GM18502 (cell line): ENCODE measurements at regions not wholly inside any gene's neighbourhood (a gene's known extent, or its start where the extent isn't known, plus 50 kb on each side); places are given as distances from the start of the nearest gene placed in this dataset.
"Not testable (repeated sequence)": the region's sequence is repeated elsewhere in the genome, so short reads cannot be mapped to it uniquely, and the experiment has no call there.

Source experiments
- ATAC-seq: cut with Tn5 transposase; IDR thresholded peaks from one replicate; pipeline ENCODE4 v1.9.1; 2021; ENCODE audit warnings: mild to moderate bottlenecking; ENCODE audit not compliant: unreplicated experiment, poor library complexity

GRCh38 chr6:20263059-20263458, 50.8 kb upstream of the MBOAT1 start:
- ATAC-seq: no peak

- no peak for ATAC-seq
Observed at GRCh38 chr6:20265842-20266241, 53.6 kb upstream of the MBOAT1 start.

DNA sequence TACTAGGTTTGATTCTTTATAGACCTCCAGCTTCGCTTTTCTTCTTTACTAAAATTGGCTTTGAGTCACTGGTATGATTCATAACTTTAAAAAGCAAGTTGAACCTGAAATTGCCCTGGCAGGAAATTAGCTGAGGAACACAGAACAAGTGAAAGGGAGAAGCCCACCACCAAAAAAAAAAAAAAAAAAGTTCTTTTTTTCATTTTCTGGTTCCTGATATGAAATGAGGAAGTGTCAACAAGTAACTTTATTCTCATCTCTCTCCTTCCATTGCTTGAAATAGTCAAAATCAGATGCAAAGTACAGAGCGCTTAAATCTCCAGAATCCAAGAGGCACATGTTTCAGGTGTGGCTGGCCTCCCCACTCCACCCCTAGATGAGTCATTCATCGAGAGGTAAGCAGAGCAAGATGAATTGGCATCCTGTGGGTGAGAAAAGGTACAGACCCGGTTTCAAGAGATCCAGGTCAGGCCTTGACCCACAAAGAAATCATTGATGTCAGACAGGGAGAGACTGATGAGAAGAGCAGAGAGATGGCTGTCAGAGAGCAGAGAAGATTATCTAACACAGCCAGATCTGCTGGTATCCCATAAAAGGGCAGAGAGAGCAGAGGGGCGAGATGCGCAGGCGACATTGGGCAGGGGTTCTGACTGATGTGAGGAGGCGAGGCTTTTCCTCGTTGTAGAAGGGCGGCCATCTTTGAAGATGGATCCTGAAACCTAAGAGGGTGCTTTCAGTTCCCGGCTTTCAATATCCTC, 54.8 kb upstream of the MBOAT1 start:
- ATAC-seq: peak; percentile 69

DNA sequence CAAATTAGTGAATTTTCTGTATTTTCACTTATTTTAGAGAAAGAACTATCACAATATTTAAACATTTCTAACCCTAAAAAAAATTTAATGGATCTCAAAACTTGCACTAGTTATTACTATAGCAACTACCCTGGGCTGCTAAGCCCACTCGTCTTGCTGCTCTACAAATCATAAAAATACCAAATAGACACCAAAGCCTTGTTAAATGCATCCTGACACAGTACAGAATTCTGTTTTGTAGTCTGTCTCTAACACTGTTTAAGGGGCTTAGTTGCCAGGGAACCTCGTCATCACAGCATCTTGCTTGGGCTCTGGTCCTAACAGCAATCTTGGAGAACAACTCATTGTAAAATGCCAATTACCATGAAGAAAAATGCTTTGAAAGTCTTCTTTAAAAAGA, 56.9 kb upstream of the MBOAT1 start:
- no peak for ATAC-seq

GRCh38 chr6:20271818-20272217, 59.5 kb upstream of the MBOAT1 start:
- ATAC-seq: no peak

DNA sequence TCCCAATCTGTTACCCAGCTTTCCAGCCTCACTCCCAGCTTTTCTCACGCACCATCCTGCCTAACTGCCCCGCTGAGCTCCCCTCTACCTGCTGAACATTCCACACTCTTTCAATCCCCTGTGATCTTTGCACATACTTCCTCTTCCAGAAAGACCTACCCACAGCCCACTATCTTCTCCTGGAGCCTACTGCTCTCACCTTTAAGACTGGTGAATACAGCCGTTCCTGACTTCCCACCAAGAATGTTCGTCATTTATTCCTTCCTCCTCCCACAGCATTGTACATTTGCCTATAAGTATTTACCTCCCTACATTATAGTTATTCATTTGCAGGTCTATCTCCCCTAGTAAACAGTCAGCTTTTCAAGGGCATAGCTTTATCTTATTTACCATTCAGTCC, 61.9 kb upstream of the MBOAT1 start:
- ATAC-seq: no peak

DNA sequence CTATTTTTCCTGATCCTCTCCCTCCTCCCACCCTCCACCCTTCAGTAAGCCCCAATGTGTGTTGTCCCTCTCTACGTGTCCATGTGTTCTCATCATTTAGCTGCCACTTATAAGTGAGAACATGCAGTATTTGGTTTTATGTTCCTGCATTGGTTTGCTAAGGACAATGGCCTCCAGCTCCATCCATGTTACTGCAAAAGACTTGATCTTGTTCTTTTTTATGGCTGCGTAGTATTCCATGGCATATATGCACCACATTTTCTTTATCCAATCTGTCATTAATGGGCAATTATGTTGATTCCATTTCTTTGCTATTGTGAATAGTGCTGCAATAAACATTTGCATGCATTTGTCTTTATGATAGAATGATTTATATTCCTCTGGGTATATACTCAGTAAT, 63.6 kb upstream of the MBOAT1 start:
- ATAC-seq: not testable (repeated sequence)

- ATAC-seq: not testable (repeated sequence)
Observed at GRCh38 chr6:20277724-20278123, 65.5 kb upstream of the MBOAT1 start.

- ATAC-seq: no peak
Observed at GRCh38 chr6:20279051-20279450, 66.8 kb upstream of the MBOAT1 start.

- no peak for ATAC-seq
Observed at GRCh38 chr6:20279608-20280287, 67.5 kb upstream of the MBOAT1 start.

DNA sequence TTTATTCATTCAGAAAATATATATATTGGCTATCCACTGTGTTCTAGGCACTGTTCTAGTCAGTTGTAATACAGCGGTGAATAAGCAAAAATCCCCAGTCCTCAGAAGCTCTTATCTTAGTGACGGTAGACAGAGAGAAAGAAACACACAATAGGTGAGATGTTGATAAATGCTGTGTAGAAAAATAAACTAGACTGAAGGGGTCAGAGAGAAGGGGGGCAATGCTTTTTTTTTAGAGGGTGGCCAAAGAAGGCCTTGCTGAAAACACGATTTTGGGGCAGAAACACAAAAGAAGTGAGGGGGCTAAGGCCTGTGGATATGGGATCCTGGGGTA, 68.0 kb upstream of the MBOAT1 start:
- ATAC-seq: no peak

GRCh38 chr6:20284672-20285071, 72.4 kb upstream of the MBOAT1 start:
- ATAC-seq: no peak

DNA sequence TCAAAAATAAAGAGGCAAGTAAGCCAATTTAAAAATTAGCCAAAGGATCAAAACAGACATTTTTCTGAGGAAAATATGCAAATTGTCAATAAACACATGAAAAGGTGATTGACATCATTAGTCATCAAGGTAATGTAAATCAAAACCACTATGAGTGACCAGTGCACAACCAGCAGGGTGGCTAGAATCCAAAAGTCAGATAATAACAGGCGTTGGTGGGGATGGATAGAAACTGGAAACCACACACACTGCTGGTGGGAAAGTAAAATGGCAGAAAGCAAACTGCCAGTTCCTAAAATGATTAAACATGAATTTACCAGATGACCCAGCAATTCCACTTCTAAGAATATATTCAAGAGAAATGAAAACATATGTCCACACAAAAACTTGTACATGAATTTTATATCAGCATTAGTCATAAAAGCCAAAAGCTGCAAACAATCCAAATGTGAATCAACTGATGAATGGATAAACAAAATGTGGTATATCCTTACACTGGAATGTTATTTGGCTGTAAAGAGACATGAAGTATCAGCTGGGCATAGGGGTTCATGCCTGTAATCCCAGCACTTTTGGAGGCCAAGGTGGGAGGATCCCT, 74.8 kb upstream of the MBOAT1 start:
- ATAC-seq: no peak

- ATAC-seq: peak; percentile 91
Observed at GRCh38 chr6:20291764-20292580, 79.7 kb upstream of the MBOAT1 start.

GRCh38 chr6:20292905-20293304, 80.6 kb upstream of the MBOAT1 start:
- no peak for ATAC-seq

GRCh38 chr6:20301256-20301655, 89.0 kb upstream of the MBOAT1 start:
- no peak for ATAC-seq

DNA sequence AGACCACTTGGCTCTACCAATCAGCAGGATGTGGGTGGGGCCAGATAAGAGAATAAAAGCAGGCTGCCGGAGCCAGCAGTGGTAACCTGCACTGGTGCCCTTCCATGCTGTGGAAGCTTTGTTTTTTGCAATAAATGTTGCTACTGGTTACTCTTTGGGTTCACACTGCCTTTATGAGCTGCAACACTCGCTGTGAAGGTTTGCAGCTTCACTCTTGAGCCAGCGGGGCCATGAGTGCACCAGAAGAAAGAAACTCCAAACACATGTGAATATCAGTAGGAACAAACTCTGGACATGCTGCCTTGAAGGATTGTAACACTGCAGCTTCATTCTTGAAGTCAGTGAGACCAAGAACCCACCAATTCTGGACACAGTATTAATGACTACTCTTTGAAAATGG, 89.9 kb upstream of the MBOAT1 start:
- ATAC-seq: no peak

DNA sequence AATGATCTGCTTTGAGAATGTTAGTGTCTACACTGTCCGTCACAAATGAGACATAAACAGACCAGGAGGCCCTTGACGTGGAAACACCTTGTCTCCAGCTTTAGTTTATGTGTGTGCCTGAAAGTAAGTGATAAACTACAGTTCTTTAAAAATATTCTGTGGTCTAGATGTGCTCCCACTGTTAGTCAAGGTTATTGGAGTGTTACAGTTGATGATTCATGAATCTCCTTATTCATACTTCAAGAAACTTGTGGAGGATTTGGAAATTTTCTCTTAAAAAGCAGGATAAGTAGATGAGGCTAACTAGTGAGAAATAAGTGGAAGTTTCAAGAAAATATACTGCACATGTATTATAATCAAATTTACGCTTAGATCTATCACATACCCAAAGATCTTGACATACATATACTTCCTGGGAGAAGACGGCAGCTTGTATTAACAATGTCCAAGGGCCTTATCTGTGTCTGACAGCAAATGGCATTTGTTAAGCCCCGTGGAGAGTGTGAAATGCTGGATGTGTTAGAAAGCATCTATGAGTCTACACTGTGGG, 90.5 kb upstream of the MBOAT1 start:
- ATAC-seq: no peak

GRCh38 chr6:20306491-20306890, 94.2 kb upstream of the MBOAT1 start:
- no peak for ATAC-seq

DNA sequence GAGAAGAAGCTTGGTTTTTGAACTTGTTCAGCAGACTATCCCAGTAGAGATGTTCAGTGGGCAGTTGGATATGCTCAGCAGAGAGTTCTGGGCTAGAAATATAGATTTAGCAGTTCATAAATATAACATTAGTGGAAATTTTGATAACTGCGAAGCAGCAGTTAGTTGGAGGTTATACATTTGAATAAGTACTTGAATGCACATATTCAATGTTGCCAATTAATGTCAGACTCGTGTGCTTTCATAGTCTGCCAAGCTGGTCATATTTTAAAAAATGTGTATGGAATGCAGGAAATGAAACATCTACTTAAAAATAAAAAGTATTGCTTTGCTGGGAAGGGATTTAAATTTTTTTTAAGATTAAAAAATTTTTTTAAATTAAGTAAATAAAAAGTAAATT, 92.5 kb upstream of the E2F3 start:
- ATAC-seq: no peak

DNA sequence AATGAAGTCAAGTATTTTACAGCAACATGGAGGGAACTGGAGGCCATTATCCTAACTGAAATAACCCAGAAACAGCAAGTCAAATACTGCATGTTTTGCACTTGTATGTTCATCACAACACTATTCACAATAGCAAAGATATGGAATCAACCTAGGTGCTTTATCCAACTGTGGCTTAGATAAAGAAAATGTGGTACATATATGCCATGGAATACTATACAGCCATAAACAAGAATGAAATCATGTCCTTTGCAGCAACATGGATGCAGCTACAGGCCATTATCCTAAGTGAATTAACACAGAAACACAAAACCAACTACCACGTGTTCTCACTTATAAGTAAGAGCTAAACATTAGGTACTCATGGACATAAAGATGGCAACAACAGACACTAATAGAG, 91.5 kb upstream of the E2F3 start:
- ATAC-seq: no peak
